Liver (tissue), 2 donors: ENCODE measurements at regions not wholly inside any gene's neighbourhood (a gene's known extent, or its start where the extent isn't known, plus 50 kb on each side); places are given as distances from the start of the nearest gene placed in this dataset.

Experiments used
- FOXA1 ChIP-seq: IDR thresholded peaks from 2 replicates; pipeline ENCODE4 v1.6.1; 2016; ENCODE audit warnings: antibody characterized with exemption
- TAF1 ChIP-seq: conservative IDR thresholded peaks from 2 replicates; pipeline ENCODE4 v1.6.1; 2016; ENCODE audit warnings: antibody characterized with exemption, mild to moderate bottlenecking
- donor health status: healthy.

- TF ChIP-seq FOXA1 (no peak), TAF1 (no peak)
These were observed 358.8 kb upstream of the ARRDC3 start for GRCh38 chr5:91741764-91742505.
